Dendritic cell treated with granulocyte-macrophage colony-stimulating factor and Interleukin-4, amounts not matched to agents 40 ng/mL and 50 ng/mL, for 4 days (primary cell): ENCODE measurements at regions not wholly inside any gene's neighbourhood (a gene's known extent, or its start where the extent isn't known, plus 50 kb on each side); places are given as distances from the start of the nearest gene placed in this dataset.
"Not testable (repeated sequence)": the region's sequence is repeated elsewhere in the genome, so short reads cannot be mapped to it uniquely, and the experiment has no call there.

Source experiments
- H3K27ac Mint-ChIP-seq: one replicate; pipeline ENCODE4 v1.8.0; 2022; ENCODE audit warnings: mild to moderate bottlenecking, mixed read lengths
- H3K27me3 Mint-ChIP-seq: one replicate; pipeline ENCODE4 v1.8.0; 2022; ENCODE audit warnings: mild to moderate bottlenecking, mixed read lengths
- H3K36me3 Mint-ChIP-seq: one replicate; pipeline ENCODE4 v1.8.0; 2022; ENCODE audit warnings: low read depth, mixed read lengths
- H3K4me1 Mint-ChIP-seq: one replicate; pipeline ENCODE4 v1.8.0; 2022; ENCODE audit warnings: low read depth, mixed read lengths
- H3K4me3 Mint-ChIP-seq: one replicate; pipeline ENCODE4 v1.8.0; 2022; ENCODE audit warnings: mild to moderate bottlenecking, moderate library complexity, mixed read lengths
- H3K9me3 Mint-ChIP-seq: one replicate; pipeline ENCODE4 v1.8.0; 2022; ENCODE audit warnings: mixed read lengths
- intact Hi-C: fragments of 100-400 bp; cut with micrococcal nuclease; formaldehyde crosslinking; loops from one replicate; pipeline ENCODE4 v1.15.0; 2022

DNA sequence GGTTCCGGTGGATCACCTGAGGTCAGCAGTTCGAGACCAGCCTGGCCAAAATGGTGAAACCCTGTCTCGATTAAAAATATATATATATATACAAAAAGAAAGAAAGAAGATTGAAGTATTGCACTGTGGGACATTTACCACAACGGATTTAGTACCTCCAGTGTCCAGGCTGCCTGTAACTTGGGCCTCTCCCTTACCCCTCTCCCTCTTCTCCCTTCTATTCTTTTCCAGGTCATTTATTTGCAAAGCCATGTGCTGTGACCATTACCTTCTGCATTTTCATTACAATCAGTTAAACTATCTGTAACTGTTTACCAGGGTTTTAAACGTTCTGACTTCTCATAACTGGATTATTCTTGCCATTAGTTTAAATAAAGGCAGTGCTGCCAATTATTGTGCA is 400.9 kb upstream of the ZNF804A start:
- Mint-ChIP-seq H3K27ac (no peak overlapping the region), H3K9me3 (peaks cover 9% of the 10 kb centered on the region), H3K27me3 (no peaks in the 10 kb centered on the region), H3K4me1 (no peaks in the 10 kb centered on the region), H3K36me3 (no peaks in the 10 kb centered on the region), H3K4me3 (no peak overlapping the region)
- intact Hi-C loops: no loop called here

DNA sequence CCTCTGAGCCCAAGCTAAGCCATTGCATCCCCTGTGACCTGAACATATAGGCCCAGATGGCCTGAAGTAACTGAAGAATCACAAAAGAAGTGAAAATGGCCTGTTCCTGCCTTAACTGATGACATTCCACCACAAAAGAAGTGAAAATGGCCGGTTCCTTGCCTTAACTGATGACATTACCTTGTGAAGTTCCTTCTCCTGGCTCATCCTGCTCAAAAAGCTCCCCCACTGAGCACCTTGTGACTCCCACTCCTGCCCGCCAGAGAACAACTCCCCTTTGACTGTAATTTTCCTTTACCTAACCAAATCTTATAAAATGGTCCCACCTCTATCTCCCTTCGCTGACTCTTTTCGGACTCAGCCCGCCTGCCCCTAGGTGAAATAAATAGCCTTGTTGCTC is 399.5 kb upstream of the ZNF804A start:
- H3K4me1 Mint-ChIP-seq, intact Hi-C loops, H3K36me3 Mint-ChIP-seq, H3K9me3 Mint-ChIP-seq, H3K4me3 Mint-ChIP-seq, H3K27me3 Mint-ChIP-seq, H3K27ac Mint-ChIP-seq: not testable (repeated sequence)

DNA sequence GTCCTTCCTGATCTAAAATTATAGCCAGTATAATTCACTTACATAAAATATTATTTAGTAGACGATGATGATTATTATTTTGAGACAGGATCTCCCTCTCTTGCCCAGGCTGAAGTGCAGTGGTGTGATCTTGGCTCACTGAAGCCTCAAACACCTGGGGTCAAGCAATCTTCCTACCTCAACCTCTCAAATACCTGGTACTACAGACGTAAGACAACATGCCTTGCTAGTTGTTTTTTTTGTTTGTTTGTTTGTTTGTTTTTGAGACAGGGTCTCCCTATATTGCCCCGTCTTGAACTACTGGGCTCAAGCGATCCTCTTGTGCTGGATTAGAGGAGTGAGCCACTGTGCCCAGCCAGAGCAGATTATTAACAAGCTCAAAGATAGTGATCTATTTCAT is 399.1 kb upstream of the ZNF804A start:
- no peak overlapping the region for H3K4me3 Mint-ChIP-seq
- no peak overlapping the region for H3K27ac Mint-ChIP-seq
- H3K9me3 Mint-ChIP-seq: peaks cover 9% of the 10 kb centered on the region
- intact Hi-C loops: no loop called here
- no peaks in the 10 kb centered on the region for H3K36me3 Mint-ChIP-seq
- H3K27me3 Mint-ChIP-seq: no peaks in the 10 kb centered on the region
- no peaks in the 10 kb centered on the region for H3K4me1 Mint-ChIP-seq

DNA sequence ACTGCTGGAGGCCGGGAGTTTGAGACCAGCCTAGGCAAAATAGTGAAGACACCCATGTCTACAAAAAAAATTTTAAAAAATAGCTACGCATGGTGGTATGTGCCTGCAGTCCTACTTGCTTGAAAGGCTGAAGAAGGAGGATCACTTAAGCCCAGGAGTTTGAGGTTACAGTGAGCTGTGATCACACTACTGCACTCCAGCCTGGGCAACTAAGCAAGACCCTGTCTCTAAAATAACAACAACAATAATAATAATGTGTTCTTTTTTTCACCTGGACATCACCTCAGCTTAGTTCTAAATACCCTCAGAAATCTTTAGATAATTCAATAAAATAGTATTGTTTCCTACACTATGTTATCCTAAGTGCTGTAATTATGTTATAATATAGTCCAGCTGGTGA is 397.1 kb upstream of the ZNF804A start:
- peaks cover 9% of the 10 kb centered on the region for H3K9me3 Mint-ChIP-seq
- intact Hi-C loops: no loop called here
- H3K27ac Mint-ChIP-seq: no peak overlapping the region
- H3K4me1 Mint-ChIP-seq: no peaks in the 10 kb centered on the region
- H3K36me3 Mint-ChIP-seq: no peaks in the 10 kb centered on the region
- H3K27me3 Mint-ChIP-seq: no peaks in the 10 kb centered on the region
- no peak overlapping the region for H3K4me3 Mint-ChIP-seq

DNA sequence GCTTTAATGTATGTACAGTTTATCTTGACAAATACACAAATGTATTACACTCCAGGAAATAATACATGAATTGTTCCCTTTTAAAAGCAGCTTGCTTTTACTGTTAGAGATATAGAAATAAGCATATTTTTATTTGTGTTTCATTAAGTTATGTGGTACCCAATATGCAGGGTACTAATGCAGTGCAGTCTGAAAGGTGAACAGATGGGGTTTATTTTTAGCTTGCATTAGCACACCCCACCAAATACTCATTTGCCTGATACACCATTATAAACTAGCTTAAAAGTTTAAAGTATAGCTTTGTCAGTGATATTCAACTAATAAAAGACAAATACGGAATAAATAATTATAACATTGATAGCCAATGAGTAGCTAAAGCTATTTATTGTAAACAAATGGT is 394.7 kb upstream of the ZNF804A start:
- no peak overlapping the region for H3K27ac Mint-ChIP-seq
- intact Hi-C loops: no loop called here

DNA sequence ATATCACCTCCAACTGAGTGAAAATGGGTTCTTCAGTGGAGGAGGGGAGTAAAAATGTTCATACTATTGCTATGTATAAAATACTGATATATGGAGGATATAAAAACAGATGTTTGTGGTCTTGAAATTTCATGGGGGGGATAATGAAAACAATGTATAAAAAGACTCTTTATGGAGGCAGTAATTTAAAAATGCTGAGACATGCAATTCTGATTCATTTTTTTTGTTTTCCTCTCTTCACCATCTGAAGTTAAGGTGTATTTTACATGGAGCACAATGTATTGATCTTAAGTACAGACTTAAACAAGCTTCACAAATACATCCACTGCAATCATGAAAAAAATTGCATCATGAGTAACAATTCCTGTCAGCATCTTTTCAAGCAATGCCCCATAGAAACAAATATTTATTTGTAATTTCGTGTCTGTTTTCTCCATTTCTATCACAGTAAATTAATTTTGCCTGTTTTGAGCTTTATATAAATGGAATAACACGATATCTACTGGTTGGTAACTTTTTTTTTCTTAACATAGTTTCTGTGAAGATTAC is 393.2 kb upstream of the ZNF804A start:
- Mint-ChIP-seq H3K27ac (no peak overlapping the region), H3K9me3 (no peaks in the 10 kb centered on the region), H3K4me1 (no peaks in the 10 kb centered on the region), H3K36me3 (no peaks in the 10 kb centered on the region), H3K27me3 (no peaks in the 10 kb centered on the region), H3K4me3 (no peak overlapping the region)
- intact Hi-C loops: no loop called here

More for the DNA sequence above, 394.7 kb upstream of the ZNF804A start:
- H3K36me3 Mint-ChIP-seq: no peaks in the 10 kb centered on the region
- no peaks in the 10 kb centered on the region for H3K27me3 Mint-ChIP-seq
- H3K4me3 Mint-ChIP-seq: no peak overlapping the region
- no peaks in the 10 kb centered on the region for H3K4me1 Mint-ChIP-seq
- peaks cover 7% of the 10 kb centered on the region for H3K9me3 Mint-ChIP-seq

DNA sequence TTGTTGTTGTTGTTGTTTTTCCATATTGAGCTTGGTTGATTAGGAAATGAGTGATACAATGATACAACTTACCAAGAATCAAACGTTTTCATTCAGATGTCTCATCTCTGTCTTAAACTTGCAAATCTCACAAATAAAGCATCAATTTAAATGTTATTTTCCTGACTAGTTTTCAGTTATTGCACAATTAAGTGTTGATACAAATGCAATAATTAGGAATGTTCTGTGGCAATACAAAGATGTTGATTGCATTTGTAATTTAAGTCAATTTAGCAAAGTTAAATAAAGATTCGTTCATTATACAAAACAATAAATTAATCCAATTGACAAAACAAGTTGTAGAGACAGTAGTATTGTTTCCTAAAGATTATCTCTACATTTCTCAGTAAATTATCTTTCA is 392.3 kb upstream of the ZNF804A start:
- H3K27me3 Mint-ChIP-seq: no peaks in the 10 kb centered on the region

DNA sequence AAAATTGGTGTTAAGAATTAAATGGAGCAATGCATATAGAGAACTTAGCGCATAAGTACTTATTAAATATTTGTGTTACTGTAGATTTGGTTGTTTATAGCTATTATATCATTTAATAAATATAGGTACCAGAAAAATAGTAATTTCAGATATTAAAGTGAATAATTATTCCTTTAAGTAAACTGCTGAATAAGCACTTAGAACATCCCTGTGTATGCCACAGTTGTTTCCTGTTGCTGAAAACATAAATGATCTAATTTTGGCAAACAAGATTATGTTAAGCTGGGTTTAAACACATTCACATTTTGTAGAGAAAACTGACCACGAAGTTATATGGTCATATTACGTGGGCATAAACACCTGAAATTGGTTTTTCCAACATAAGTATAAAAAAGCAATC is 388.0 kb upstream of the ZNF804A start:
- H3K27me3 Mint-ChIP-seq: no peaks in the 10 kb centered on the region
- no peak overlapping the region for H3K27ac Mint-ChIP-seq
- H3K36me3 Mint-ChIP-seq: no peaks in the 10 kb centered on the region
- H3K4me3 Mint-ChIP-seq: no peak overlapping the region
- no peaks in the 10 kb centered on the region for H3K4me1 Mint-ChIP-seq
- intact Hi-C loops: no loop called here
- H3K9me3 Mint-ChIP-seq: peaks cover 31% of the 10 kb centered on the region

More for the DNA sequence above, 392.3 kb upstream of the ZNF804A start:
- H3K36me3 Mint-ChIP-seq: no peaks in the 10 kb centered on the region
- H3K9me3 Mint-ChIP-seq: no peaks in the 10 kb centered on the region
- H3K4me3 Mint-ChIP-seq: no peak overlapping the region
- no peak overlapping the region for H3K27ac Mint-ChIP-seq
- H3K4me1 Mint-ChIP-seq: no peaks in the 10 kb centered on the region
- intact Hi-C loops: no loop called here

DNA sequence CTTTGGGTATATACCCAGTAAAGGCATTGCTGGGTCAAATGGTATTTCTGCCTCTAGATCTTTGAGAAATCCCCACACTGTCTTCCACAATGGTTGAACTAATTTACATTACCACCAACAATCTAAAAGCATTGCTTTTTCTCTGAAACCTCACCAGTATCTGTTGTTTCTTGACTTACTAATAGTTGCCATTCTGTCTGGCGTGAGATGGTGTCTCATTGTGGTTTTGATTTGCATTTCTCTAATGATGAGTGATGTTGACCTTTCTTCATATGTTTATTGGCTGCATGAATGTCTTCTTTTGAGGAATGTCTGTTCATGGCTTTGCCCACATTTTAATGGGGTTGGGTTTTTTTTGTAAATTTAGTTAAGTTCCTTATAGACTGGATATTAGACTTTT is 382.6 kb upstream of the ZNF804A start:
- Mint-ChIP-seq H3K4me1 (no peaks in the 10 kb centered on the region), H3K9me3 (peaks cover 73% of the 10 kb centered on the region), H3K4me3 (no peak overlapping the region), H3K27ac (no peak overlapping the region), H3K27me3 (no peaks in the 10 kb centered on the region), H3K36me3 (no peaks in the 10 kb centered on the region)
- intact Hi-C loops: no loop called here

DNA sequence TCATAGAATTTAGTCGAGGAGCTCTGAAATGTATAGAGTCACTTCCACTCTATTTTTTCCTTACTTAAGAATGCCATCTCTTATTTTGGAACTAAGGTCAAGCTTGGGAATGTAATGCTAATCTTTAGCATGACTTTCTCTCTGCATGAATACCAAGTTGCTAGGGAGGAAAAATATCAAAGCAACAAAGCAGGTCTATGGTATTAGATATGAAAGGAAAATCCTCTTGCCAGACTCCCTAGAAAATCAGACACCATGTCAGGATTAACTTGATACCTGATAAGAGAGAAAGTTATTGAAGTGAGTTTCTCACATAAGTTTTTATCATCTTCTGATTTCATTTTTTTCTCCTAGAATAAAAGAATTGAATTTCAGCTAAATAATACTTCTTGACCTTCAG is 341.7 kb upstream of the ZNF804A start:
- H3K27me3 Mint-ChIP-seq: no peaks in the 10 kb centered on the region
- intact Hi-C loops: no loop called here
- no peak overlapping the region for H3K4me3 Mint-ChIP-seq
- H3K36me3 Mint-ChIP-seq: no peaks in the 10 kb centered on the region
- H3K4me1 Mint-ChIP-seq: no peaks in the 10 kb centered on the region
- H3K27ac Mint-ChIP-seq: no peak overlapping the region
- H3K9me3 Mint-ChIP-seq: peaks cover 28% of the 10 kb centered on the region

DNA sequence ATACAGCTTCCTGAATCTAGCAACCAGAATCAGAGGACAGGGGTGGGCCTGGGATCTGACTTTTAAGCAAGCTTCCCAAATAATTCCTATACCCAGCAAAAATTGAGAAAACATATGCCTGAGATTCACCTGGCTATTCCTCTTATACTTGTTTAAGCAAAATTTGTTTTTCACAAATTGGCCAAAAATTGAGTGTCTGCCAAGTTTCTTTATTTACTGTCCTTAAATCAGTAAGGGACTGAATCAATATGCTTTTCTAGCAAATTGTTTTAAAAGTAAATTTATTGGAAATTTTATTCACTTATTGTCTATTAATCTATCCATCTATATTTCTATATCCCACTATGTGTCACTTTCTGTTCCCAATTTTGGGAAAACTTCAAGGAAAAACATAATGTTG is 337.0 kb upstream of the ZNF804A start:
- no peaks in the 10 kb centered on the region for H3K27me3 Mint-ChIP-seq
- no peaks in the 10 kb centered on the region for H3K36me3 Mint-ChIP-seq
- no peak overlapping the region for H3K4me3 Mint-ChIP-seq
- H3K27ac Mint-ChIP-seq: no peak overlapping the region
- intact Hi-C loops: no loop called here
- H3K4me1 Mint-ChIP-seq: no peaks in the 10 kb centered on the region
- H3K9me3 Mint-ChIP-seq: peaks cover 8% of the 10 kb centered on the region

DNA sequence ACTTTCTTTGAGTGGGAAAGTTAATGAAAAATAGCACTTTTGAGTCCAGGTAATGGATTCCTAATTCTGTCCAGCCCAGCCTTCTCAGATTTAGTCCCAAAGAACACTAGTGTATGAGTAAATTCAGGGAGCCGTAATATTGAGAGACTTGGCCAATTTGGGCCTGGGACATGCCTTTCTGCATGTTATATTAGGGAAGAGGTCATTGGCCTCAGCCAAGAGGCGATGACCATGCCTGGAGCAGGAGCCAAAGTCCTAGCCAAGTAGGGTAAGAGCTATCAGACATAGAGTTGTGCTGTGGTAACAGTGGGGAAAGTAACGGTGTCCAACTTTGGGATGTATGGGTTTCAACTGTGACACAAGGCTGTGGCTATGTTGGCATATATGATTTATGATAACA is 336.5 kb upstream of the ZNF804A start:
- H3K9me3 Mint-ChIP-seq: peaks cover 8% of the 10 kb centered on the region
- no peaks in the 10 kb centered on the region for H3K4me1 Mint-ChIP-seq
- H3K4me3 Mint-ChIP-seq: no peak overlapping the region
- no peak overlapping the region for H3K27ac Mint-ChIP-seq
- no peaks in the 10 kb centered on the region for H3K36me3 Mint-ChIP-seq
- intact Hi-C loops: no loop called here
- no peaks in the 10 kb centered on the region for H3K27me3 Mint-ChIP-seq

DNA sequence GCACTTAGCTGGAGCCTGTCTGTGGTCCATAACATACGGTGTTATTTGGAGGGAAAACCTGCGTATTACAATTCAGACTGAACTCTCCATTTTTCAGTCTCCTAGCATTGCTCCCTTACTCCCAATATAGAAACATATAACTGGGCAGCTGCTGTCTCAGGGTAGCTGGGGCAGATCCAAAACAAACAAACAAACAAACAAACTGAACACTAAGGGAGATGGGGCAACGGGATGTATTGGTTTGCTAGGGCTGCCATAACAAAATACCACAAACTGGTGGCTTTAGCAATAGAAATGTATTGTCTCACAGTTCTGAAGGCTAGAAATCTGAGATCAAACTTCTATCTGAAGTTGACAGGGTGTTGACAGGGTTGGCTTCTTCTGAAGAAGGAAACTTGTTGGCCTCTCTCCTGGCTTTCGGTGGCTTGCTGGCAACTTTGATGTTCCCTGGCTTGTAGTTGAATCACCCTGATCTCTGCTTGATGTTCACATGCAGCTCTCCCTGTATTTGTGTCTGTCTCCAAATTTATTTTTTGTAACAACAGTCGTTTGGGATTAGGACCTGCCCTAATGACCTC is 329.3 kb upstream of the ZNF804A start:
- Mint-ChIP-seq H3K4me1 (no peaks in the 10 kb centered on the region), H3K4me3 (no peak overlapping the region), H3K36me3 (no peaks in the 10 kb centered on the region), H3K27ac (no peak overlapping the region), H3K9me3 (peaks cover 8% of the 10 kb centered on the region), H3K27me3 (no peaks in the 10 kb centered on the region)
- intact Hi-C loops: no loop called here

DNA sequence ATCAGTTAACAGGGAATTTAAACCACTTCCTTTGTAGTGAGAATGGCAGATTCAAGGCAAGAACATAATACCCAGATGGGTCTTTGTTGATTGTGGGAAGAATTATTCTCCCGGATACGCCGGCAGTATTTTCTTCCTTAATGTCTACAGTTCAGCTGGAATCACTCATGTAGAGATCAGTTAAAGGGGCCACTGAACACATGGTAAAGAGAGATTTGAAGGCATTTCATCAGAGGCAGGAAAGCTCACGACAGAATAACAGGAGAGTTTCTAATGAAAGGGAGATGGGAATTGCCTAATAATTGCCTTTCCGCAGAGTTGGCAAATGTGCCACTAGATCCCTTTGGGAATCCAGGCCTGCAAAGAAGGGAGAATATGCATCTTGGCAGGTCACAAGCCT is 327.7 kb upstream of the ZNF804A start:
- Mint-ChIP-seq H3K4me1 (no peaks in the 10 kb centered on the region), H3K27me3 (no peaks in the 10 kb centered on the region), H3K4me3 (no peak overlapping the region), H3K36me3 (no peaks in the 10 kb centered on the region), H3K27ac (no peak overlapping the region), H3K9me3 (peaks cover 8% of the 10 kb centered on the region)
- intact Hi-C loops: no loop called here

DNA sequence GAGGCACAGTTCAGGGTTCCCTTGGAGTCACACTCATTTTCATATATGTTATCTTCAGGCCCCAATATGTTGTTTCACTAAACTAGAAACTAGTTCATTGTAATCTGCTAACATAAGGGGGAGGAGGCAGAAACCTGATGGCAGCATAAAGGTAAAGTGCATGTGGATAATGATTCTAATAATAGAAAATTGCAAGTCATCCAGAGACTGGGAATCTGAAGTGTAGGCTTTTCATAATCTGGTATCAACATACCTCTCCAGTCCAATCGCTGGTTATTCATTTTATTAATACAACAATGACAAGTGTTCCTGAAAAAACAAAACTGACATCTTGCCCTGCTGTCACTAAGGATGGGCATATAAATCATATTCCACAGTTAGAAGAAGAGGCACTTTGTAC is 326.3 kb upstream of the ZNF804A start:
- intact Hi-C loops: no loop called here
- Mint-ChIP-seq H3K27ac (no peak overlapping the region), H3K36me3 (no peaks in the 10 kb centered on the region), H3K4me1 (no peaks in the 10 kb centered on the region), H3K9me3 (peaks cover 8% of the 10 kb centered on the region), H3K4me3 (no peak overlapping the region), H3K27me3 (no peaks in the 10 kb centered on the region)
